Epithelial cell of esophagus (primary cell): ENCODE measurements at regions not wholly inside any gene's neighbourhood (a gene's known extent, or its start where the extent isn't known, plus 50 kb on each side); places are given as distances from the start of the nearest gene placed in this dataset.

Experiments used
- DNase-seq: peaks from one replicate; pipeline ENCODE4 v3.0.0; 2010; ENCODE audit warnings: low read depth
- H3K4me3 ChIP-seq: 2 replicates; pipeline ENCODE4 v1.5.1; 2011; ENCODE audit warnings: mild to moderate bottlenecking, low read length, control low read depth
- TF ChIP-seq, protein P1 (sequence below): IDR thresholded peaks from 2 replicates; pipeline ENCODE4 v1.5.1; 2011; ENCODE audit warnings: low read depth, mild to moderate bottlenecking, low read length, control low read depth, inconsistent platforms; ENCODE audit not compliant: insufficient read depth; ENCODE audit errors: missing control alignments

DNA sequence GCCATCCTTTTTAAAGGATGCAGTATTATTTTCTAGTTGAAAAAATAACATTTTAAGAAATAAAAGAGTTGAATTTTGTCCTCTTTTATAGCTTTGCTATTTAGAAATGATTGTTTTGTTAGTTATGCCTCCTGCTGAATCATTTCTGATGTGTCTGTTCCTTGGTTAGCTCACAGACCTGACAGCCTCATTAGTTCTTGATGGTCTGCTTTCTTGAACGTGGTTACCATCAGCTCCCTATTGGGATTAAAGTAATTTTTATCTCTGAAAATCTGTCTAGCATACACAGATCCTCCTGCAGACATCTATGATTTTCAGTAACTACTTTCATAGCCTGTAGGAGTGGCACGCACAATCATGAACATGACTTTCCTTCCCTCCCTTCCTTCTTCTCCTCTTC is 447.6 kb upstream of the B3GALT2 start:
- TF ChIP-seq, protein P1, sequence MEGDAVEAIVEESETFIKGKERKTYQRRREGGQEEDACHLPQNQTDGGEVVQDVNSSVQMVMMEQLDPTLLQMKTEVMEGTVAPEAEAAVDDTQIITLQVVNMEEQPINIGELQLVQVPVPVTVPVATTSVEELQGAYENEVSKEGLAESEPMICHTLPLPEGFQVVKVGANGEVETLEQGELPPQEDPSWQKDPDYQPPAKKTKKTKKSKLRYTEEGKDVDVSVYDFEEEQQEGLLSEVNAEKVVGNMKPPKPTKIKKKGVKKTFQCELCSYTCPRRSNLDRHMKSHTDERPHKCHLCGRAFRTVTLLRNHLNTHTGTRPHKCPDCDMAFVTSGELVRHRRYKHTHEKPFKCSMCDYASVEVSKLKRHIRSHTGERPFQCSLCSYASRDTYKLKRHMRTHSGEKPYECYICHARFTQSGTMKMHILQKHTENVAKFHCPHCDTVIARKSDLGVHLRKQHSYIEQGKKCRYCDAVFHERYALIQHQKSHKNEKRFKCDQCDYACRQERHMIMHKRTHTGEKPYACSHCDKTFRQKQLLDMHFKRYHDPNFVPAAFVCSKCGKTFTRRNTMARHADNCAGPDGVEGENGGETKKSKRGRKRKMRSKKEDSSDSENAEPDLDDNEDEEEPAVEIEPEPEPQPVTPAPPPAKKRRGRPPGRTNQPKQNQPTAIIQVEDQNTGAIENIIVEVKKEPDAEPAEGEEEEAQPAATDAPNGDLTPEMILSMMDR: no peak
- no peak for DNase-seq
- no peak overlapping the region for H3K4me3 ChIP-seq

DNA sequence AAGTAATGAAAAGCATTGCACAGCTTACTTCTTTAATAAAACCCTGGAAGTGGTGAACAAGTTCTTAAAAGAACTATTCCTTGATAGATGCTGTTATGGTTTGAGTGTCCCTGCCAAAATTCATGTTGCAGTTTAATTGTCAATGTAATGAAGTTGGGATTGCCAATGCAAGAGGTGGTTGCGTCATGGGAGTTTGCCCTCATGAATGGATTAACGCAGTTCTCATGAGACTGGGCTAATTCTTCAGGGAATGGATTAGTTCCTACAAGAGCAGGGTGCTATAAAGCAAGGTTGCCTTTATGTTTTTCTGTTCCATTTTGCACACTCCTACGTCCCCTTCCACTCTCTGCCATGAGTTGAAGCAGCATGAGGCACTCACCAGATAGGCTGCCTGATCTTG is 446.7 kb upstream of the B3GALT2 start:
- no peak for DNase-seq

DNA sequence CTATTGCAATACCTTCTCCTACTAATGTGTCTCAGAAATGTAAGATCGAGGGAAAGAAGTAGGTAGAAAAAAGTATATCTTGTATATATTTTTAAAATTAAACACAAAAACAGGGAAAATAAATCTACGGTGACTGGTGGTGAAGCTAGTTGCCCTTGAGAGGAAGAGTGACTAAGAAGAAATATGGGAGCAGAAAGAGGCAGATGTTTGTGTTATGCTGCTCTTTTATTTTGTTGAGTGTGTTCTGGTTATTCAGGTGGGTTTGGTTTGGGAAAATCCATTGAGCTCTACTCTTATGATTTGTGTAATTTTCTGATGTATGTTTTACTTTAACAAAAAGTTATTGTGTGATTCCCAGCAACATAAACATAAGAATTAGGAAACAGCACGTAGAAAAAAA is 444.9 kb upstream of the B3GALT2 start:
- no peak for DNase-seq
- TF ChIP-seq, protein P1: no peak
- no peak overlapping the region for H3K4me3 ChIP-seq

More for the DNA sequence above, 446.7 kb upstream of the B3GALT2 start:
- TF ChIP-seq, protein P1: no peak
- no peak overlapping the region for H3K4me3 ChIP-seq

GRCh38 chr1:193629875-193630274 is 443.5 kb upstream of the B3GALT2 start:
- TF ChIP-seq, protein P1: no peak
- no peak overlapping the region for H3K4me3 ChIP-seq
- no peak for DNase-seq

- TF ChIP-seq, protein P1: no peak
- DNase-seq: no peak
- H3K4me3 ChIP-seq: no peak overlapping the region
Measured at GRCh38 chr1:193626695-193627094, 440.3 kb upstream of the B3GALT2 start.

- TF ChIP-seq, protein P1: no peak
- H3K4me3 ChIP-seq: no peak overlapping the region
- DNase-seq: peak; percentile 42
Measured at GRCh38 chr1:193625255-193625654, 438.8 kb upstream of the B3GALT2 start.

DNA sequence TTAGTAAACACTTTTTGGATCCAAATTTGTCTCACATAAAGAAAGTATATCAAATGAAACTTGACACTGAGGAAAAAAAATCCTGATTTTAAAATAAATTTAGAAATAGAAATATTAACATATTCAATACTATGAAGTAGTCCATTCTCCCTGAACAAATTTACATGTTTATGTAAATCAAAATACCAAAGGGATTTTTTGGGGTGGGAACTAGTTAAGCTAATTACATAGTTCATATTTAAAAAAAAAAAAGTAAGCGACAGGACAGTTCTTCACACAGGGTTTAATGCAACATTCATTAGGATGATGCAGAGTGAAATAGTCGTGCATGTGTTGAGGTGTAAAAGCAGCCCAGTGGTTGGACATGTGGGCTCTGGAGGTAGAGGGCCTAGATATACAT is 433.5 kb upstream of the B3GALT2 start:
- H3K4me3 ChIP-seq: no peak overlapping the region
- no peak for DNase-seq
- TF ChIP-seq, protein P1: no peak
